Keratinocyte (primary cell): ENCODE measurements at regions not wholly inside any gene's neighbourhood (a gene's known extent, or its start where the extent isn't known, plus 50 kb on each side); places are given as distances from the start of the nearest gene placed in this dataset.

Experiments
- EZH2 ChIP-seq: IDR thresholded peaks from one replicate; pipeline ENCODE4 v1.6.1; 2012; ENCODE audit warnings: inconsistent platforms, mild to moderate bottlenecking, low read length, moderate library complexity
- TF ChIP-seq, protein P1 (sequence below), 3 experiments: IDR thresholded peaks in 1 of 3; conservative IDR thresholded peaks in 1 of 3; optimal IDR thresholded peaks in 1 of 3; 2 replicates in 2 of 3; 3 replicates in 1 of 3; pipeline versions ENCODE3 to v1.5.1; 2011; ENCODE audit warnings: low read length in 3 of 3, mild to moderate bottlenecking in 3 of 3, moderate library complexity in 2 of 3, control low read depth in 1 of 3, inconsistent platforms in 1 of 3; ENCODE audit not compliant: insufficient read depth in 2 of 3; ENCODE audit errors: extremely low read depth in 1 of 3

GRCh38 chr9:90958328-90958727 is 156.7 kb downstream of the SYK start:
- TF ChIP-seq, protein P1, sequence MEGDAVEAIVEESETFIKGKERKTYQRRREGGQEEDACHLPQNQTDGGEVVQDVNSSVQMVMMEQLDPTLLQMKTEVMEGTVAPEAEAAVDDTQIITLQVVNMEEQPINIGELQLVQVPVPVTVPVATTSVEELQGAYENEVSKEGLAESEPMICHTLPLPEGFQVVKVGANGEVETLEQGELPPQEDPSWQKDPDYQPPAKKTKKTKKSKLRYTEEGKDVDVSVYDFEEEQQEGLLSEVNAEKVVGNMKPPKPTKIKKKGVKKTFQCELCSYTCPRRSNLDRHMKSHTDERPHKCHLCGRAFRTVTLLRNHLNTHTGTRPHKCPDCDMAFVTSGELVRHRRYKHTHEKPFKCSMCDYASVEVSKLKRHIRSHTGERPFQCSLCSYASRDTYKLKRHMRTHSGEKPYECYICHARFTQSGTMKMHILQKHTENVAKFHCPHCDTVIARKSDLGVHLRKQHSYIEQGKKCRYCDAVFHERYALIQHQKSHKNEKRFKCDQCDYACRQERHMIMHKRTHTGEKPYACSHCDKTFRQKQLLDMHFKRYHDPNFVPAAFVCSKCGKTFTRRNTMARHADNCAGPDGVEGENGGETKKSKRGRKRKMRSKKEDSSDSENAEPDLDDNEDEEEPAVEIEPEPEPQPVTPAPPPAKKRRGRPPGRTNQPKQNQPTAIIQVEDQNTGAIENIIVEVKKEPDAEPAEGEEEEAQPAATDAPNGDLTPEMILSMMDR (optimal IDR thresholded peaks at IDR 0.05 in 1 of 3, IDR thresholded peaks at IDR 0.05 in 1 of 3, conservative IDR thresholded peaks at IDR 0.05 in 1 of 3; ENCODE audit: extremely low read depth in 1 of 3, insufficient read depth in 2 of 3, low read length in 3 of 3) = no peak
- no peak for TF ChIP-seq EZH2
